HG03575 (cell line): ENCODE measurements at regions not wholly inside any gene's neighbourhood (a gene's known extent, or its start where the extent isn't known, plus 50 kb on each side); places are given as distances from the start of the nearest gene placed in this dataset.

Experiments used
- ATAC-seq: cut with Tn5 transposase; IDR thresholded peaks from one replicate; pipeline ENCODE4 v1.9.1; 2021; ENCODE audit not compliant: unreplicated experiment, insufficient number of reproducible peaks, low FRiP score; ENCODE audit errors: extremely low read depth

- ATAC-seq, result no peak
Measured at GRCh38 chr20:6212903-6213302, 90.1 kb upstream of the FERMT1 start.

- no peak for ATAC-seq
Measured at GRCh38 chr20:6209093-6209492, 86.3 kb upstream of the FERMT1 start.

- no peak for ATAC-seq
Measured at GRCh38 chr20:6200092-6200491, 77.3 kb upstream of the FERMT1 start.

- no peak for ATAC-seq
Measured at GRCh38 chr20:6185268-6185667, 62.4 kb upstream of the FERMT1 start.

- no peak for ATAC-seq
Measured at GRCh38 chr20:6184086-6184485, 61.3 kb upstream of the FERMT1 start.

GRCh38 chr20:6180531-6180930, 57.7 kb upstream of the FERMT1 start:
- no peak for ATAC-seq

GRCh38 chr20:6178537-6178936, 55.7 kb upstream of the FERMT1 start:
- ATAC-seq, result no peak

GRCh38 chr20:6173481-6173880, 50.7 kb upstream of the FERMT1 start:
- ATAC-seq, result no peak
